DMS53 (cell line): ENCODE measurements at regions not wholly inside any gene's neighbourhood (a gene's known extent, or its start where the extent isn't known, plus 50 kb on each side); places are given as distances from the start of the nearest gene placed in this dataset.

Source experiments
- DNase-seq: peaks from one replicate; lab custom pipeline; 2025; lab: John Stamatoyannopoulos, UW

DNA sequence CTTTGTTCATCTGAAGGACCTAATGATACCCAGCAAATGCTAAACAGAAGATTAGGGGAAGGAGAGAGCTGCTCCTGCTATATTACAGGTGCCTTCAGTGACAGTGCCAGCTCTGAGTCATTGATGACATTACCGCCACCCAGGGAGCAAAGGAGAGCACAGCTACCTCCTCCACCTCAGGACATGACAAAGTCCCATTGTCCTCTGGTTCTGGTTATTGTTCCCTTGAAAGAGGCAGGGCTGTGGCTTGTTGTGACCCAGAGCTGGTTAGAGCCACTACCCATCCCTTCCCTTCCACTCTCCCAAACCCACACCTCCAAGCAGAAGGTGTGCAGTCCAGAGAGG lies 363.5 kb upstream of the DUSP10 start:
- peak; percentile 80 for DNase-seq

DNA sequence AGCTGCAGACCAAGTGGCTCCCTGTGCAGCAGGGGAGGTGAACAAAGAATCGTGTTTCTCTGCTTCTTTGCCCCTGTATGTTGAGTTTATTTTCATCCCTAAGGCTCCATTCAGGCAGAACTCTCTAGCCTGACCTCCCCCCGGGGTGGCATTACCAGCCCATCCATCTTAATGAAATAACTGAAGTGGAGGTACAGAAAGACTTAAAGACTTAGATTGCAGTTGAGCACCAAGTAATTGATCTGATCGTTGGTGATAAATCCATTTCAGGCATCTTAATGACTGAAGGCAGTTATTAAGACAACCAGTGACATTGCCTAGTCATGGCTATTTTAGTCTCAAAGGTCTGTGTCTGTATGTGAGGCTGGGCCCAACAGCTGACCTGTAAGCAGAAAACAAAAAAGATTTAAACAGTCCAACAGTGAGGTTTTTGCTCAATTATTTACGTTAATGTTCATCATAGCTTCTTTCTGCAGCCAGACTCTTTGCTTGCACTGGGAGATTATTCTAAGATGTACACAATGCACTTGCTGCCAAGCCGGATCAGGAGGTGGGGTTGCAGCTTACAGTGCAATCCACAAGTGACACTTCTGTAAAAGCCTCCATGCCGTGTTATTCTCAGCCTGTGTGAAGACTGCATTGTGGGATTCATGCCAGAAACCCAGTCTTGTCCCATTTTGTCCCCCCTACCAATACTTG lies 363.0 kb upstream of the DUSP10 start:
- no peak for DNase-seq

DNA sequence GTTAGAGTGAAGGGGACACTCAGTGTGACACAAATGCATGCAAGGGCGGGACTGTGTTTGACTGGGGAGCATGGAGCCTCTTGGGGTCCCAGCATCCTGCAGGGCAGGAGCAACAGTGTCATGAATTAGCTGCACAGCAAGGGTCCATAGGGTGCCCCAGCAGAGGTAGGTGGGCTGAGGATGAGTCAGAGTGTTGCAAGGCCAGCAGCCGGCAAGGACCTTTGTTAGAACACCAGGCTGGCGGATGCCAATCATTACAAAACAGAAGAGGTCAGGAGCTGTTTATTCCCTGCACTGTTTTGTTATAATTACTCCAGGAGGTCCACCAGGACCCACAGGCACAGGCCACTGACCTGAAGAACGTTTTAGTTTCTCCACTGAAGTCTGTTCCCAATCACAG lies 362.2 kb upstream of the DUSP10 start:
- DNase-seq: no peak

DNA sequence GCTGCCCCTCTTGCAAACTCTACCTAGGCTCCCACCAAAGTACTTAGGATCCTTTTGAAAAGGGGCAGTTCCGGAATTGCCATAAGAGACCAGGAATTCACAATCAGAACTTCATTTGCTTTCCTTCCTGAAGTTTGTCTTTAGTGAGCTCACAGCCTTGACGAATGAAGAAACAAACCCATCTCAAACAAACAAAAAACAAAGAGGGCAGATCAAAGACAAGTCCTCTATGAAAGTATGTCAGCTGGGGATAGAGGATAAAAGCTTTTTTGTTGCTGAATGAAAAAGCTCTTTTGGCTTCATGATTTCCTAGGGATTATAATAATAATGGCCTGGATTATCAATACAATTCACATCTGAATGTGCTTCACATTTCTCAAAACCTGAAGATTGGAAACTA lies 357.9 kb upstream of the DUSP10 start:
- no peak for DNase-seq

DNA sequence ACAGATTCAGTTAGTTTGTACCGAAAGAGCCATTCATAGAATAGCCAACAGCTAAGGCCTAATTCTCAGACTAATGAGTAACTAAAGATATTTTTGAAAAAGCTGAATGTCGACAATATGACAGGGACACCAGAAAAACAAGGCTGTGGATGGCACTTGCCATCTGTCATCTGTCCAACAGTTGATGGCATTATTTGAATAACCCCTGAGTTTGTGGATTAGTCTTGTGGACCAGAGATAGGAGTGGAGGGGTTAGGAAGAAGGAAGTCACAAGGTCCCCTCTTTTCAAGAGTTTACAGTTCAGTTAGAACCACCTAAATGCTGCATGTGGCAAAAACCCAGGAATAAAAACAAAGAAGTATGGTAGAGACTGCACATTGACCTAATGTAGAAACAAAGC lies 356.5 kb upstream of the DUSP10 start:
- no peak for DNase-seq

DNA sequence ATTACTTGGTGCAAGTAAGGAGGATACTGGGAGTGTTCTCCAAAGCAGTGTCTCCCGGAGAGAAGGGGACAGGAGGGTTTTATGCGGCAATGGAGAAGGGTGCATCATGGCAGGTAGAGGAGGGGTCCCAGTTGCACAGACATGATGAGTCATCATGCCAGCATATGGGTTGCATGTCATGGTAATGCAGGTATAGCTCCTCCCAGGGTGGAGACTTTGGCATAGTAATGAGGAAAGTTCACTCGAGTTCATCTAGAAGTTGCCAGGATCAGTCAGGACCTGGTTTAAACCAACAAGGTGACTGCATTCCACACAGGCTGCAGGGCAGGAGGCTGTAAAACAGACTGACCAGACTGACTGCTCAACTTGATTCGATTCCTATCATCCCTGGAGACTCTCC lies 355.7 kb upstream of the DUSP10 start:
- no peak for DNase-seq

DNA sequence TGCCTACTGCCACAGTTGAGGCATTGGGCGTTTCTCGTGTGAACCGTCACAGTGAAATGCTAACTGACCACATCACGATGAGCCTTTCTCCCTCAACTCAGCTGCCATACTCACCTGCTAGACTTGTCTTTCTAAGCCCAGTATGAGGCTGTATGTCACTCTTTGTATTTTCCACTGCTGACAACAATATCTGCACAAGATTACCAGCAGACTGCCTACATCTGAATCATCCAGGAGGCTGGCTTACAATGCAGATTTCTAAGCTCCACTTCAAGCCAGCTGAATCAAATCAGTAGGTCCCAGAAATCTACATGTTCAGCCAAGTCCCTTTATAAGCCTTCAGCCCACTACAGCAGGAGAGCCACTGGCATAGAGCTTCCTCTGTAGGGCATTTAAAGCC lies 355.0 kb upstream of the DUSP10 start:
- DNase-seq: no peak

DNA sequence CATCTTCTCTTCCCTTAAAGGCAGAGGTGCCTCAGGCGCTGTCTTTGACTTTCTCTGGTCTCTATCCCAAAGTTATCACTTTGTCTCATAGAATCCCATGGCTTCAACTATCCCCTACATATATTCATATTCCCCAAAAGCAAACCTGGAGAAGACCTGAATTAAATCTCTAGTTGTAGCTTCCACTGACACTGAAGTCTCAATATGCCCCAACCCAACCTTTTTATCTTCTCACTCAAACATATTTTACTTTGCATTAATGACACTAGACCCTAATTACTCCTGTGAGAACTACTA lies 354.5 kb upstream of the DUSP10 start:
- no peak for DNase-seq

DNA sequence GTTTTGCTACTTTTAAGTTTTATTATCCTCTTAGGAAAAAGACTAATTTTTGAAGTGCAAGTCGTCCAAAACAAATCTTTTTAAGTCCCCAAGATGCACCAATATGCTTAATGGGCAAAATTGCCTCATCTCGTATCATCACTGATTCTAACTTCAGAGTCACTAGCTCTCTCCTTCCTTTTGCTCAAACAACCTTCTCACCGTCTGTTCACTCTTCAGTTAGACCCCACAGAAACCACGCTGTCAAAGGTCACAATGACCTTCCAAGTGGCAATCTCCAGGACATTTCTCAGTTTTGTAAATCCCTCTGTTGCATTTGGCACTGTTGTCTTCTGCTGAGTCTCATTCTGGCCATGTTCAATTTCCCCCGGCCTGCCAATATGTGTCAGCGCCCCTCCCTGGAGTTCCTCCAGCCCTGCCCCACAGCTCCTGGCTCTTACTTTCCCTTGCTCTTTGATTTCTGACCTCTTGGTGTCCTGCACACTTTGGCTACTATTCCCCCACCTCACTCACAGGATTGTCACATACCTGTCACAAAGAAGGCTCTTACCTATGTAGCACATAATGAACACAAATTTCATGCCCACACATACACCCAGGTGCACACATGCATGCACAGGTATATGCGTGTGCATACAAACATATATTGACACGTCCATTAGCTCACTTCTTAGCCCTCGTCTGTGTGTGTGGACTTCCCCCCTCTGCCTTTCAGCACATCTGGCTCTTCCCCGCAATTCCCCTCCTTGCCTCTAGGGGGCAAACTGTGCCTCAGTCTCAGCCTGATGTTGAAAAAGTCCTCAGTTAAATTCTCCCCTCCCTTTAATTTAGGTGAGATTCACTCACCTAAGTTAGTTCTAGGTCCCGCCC lies 354.0 kb upstream of the DUSP10 start:
- DNase-seq: peak; percentile 54

DNA sequence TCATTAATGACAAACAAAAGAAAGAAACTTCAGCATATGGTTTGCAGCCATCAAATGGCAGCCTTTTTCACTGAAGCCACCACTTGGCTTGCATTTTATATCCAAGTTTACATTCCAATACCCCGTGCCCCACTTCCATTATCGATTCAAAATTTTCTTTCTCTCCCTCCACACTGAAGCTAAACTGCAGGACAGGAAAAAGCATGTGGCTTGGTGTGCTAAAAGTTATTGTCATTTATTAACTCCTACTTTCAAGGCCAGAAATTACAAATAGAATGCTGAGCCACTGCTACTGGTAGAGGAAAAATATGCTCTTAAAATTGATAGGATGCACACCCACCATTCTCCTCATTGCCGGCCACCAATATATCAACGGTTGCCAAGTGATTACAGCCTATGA lies 351.6 kb upstream of the DUSP10 start:
- DNase-seq: no peak

DNA sequence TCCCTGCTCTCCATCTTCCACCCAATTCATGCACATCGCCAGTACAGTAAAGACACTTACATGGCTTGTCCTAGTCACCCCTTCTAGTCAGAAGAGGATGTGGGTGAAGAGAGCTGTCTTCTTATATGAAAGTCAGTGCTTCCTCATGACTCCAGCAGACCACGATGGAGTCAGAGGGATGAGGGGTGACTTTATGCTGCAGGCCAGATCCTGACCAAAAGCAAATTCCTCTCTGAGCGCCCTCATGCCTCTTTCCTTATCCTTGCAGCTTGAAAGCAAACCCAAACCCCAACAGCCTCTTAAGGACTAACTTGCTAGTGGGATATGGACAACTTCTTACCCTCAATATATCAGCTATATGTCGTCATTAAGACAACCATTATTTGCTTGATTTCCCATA lies 348.2 kb upstream of the DUSP10 start:
- DNase-seq: no peak

DNA sequence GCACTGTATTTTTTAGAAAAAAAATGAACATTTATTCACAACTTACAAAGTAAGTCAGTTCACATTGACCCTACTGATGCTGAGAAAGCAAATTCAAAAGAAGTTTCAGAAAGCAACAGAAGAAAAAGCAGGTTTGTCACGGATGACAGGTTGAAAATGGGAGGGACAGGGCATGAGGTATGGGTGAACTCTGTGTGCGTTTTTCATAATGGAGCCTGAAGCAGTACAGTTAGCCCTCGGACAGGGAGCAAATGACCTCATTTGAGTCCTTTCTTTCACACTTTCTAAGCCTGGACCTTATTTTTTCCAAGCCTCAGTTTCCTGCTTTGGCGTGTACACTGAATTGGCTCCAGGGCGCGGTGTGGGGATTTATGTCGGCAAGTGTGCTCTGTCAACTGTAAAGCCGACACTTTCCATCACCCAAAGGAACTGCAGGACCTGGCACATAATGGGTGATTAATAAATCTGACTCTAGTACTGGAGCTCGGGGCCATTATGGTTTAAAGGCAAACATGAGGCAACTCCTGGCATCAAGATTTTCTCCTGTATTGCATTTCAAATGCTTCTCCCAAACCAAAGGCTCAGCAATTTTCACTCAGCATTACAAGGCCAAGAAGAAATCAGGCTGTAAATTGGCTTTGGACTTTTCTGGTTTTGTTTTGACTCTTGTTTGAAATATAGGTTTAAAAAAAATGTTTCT lies 345.5 kb upstream of the DUSP10 start:
- DNase-seq: no peak

DNA sequence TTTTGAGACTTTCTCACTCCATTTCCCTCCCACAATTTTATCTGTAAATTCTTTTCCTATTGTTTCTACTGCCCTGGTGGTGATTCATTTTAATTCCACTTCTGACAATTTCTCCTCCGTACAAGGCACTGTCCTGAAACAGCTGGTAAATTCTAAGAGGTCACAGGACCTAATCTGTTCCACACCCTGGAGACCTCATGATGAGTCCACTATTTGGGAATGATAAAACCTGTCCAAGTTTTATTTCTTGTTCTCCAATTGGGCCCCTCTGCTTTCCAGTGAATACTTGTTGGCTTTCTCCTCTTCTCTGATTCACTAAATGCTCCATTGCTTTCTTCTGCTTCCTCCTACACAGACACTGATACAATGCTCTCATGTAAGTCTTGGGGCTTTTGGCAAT lies 343.1 kb upstream of the DUSP10 start:
- no peak for DNase-seq

DNA sequence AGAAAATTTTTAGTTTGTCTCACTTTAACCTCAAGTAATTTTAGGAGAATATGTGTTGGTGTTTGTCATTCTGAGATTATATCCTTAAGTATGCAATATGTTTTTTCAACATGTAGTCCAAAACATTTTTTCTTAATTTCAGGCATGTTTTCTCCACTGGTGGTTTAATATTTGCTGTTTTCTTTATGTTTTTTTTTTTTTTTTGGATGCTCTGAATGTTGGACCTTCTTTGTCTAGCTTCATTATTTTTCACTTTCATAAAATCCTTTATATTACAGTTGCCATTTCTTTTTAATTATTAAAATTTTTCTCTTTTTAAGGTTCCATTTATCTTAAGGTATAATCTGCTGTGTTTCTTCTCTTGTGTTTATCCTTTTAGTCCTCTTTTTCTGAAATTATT lies 342.2 kb upstream of the DUSP10 start:
- no peak for DNase-seq

DNA sequence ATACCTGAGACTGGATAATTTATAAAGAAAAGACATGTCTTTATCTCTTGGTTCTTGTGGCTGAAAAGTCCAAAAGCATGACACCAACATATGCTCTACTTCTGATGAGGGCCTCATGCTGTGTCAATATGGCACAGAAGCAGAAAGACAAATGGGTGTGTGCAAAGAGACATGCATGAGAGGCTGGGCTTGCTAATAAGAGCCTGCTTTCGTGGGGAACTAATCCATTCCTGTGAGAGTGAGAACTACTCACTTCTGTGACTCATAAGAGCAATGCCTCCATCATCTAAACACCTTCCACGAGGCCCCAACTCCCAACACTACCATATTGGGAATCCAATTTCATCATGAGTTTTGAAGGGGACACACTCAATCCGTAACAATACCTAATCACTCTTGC lies 340.0 kb upstream of the DUSP10 start:
- DNase-seq: peak; percentile 24

DNA sequence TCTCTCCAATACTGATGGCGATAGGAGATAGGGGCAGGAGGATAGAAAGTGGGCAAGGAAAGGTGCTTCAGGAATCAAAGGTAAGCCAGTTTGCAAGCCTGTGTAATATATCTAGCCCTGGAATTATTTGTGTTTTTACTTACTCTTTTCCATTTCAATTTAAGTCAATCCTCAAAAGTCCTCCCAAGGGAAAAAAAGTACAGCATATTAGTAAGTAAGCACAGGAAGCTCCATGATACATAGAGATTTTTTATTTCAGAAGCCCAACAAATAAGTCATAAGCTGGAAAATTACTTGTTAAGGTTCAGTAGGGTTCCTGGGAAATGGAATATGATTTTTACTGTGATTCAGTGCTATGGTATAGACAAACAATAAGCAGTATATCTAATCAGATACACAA lies 337.7 kb upstream of the DUSP10 start:
- DNase-seq: no peak

DNA sequence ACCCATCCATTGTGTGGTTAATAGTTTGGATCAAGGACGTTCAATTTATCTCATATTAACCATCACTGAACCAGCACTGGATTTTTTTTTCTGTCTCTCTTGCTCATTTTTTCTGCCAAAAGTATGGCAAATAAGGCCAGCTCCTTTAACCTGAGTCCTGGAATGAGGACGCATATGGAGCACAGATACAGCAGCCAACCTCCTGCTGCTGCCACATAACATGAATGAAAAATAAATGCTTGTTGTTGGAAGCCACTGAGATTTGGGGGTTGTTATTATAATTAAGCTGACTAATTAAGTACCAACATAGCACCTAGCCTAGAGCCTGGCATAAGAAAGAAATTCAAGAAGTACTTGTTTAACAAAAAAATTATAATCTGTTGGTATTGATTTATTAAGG lies 335.3 kb upstream of the DUSP10 start:
- DNase-seq: no peak

DNA sequence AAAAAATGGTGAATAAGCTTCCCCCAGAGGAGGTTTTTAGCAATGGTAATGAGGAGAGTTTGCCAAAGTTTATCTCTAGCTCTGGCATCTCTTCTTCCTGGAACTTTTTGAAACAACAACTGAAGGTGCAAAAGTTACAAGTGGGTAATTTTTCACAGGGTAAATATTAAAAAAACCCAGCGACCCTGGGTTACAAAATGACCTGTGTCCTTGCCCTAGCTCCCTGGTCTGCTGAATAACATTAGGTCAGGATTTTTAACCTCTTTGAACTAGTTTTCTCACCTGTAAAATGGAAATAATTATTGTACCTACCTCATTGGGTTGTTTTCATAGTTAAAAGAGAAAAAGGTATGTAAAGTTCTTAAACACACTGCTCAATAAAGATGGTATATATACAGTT lies 332.4 kb upstream of the DUSP10 start:
- DNase-seq: no peak

DNA sequence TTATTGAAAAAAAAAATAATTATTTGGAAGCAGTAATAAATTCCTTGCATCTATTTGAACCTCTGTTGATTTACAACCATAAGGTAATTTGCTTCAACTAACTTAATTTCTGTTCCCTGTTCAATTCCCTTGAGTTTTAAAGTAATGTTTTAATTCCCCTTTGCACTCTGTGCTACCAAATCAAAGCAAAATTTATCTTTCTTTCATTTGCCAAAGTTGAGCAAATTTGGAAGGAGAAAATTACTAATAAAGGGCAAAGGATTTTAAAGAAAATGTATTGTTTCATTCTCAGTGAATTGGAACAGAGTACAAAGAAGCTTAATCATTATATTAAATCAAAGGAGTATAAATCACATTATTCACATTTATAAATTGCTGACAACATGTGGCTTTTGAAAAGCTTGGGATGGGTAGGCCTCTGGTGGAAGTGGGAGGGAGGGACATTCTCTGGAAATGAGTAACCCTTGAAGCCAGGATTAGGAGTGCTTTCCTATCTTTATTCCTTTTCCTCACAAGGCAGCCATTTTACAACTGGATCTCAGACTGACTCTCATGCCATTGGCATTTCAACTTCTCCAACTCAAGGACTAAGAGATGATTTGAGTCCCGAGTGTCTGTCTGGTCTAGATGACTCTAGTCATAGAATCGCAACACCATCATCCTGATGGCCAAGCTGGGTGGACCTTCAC lies 331.6 kb upstream of the DUSP10 start:
- DNase-seq: no peak

DNA sequence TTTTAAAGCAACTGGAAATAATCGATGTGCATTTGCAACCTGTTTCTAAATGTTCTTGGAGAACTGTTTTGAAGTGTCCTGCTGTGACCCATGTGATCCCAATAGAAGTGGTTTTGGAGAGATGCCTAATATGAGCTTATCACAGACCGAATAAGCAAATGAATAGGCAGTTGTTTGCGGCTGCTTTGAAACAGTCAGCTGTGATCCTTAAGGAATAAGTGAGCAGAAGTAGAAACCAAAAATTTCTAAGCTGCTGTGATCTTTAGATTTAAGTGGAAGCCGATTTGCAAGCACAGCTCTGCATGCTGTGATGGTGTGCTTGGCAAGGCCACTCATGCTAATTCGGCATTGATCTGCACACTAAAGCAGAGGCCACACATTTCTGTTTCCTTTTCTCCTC lies 329.5 kb upstream of the DUSP10 start:
- DNase-seq: no peak

DNA sequence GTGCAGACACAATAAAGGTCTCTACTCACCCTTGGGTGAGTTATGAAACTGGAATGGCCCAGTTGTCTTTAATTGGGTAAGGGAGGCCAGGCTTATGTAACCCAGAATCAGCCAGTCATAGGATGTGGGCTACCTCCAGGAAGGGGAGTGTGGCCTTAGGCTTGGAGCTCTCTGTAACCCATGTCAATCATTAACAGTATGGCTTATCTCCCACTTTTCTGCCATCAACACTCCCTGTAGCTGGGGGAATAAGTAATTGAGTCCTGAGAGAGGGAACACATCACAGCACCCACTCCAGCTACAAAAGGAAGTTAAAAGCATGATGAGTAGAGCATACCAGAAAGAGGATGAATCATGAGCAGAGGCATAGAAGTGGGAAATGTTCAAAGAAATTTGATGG lies 327.0 kb upstream of the DUSP10 start:
- DNase-seq: peak; percentile 78

DNA sequence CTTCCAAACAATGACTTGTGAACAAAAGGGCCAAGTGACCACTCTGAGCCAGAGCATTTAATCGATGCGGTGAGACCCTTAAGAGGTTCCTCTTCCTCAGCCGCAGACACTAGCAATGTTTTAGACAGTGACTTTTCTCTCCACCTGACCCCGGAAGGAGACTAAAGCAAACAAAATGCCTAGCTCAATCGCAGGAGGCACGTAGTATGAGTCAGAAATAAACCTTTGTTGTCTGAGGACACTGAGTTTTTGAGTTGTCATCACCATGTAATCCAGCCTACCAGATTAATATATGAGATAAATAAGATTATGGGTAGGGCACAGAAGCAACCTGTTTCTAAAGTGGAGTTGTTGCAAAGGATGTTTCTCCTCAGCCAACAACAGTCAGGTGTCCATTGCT lies 326.2 kb upstream of the DUSP10 start:
- DNase-seq: peak; percentile 75

DNA sequence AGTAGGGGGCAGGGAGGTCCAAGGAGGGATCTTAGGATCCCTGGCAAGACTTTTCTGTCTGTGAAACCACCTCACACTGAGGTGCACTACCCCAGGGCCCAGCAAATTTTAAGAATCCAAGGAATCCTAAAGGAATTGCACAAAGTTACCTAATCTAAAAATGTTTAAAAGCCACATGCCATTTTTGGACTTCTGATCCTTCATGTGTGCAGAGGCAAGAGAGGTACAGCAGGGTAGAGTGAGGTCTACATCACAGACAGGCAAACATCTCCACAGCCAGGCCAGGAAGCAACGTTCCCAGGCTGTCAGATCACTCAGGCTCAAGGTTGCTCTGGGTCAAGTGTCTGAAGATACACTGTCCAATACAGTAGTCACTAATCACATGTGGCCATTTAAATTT lies 324.6 kb upstream of the DUSP10 start:
- DNase-seq: no peak
